HG03066 (cell line): ENCODE measurements at regions not wholly inside any gene's neighbourhood (a gene's known extent, or its start where the extent isn't known, plus 50 kb on each side); places are given as distances from the start of the nearest gene placed in this dataset.

ENCODE experiments used
- ATAC-seq: cut with Tn5 transposase; IDR thresholded peaks from one replicate; pipeline ENCODE4 v1.9.1; 2021; ENCODE audit warnings: low read depth; ENCODE audit not compliant: unreplicated experiment

- no peak for ATAC-seq
Measured at GRCh38 chr1:38622197-38622596, 237.4 kb downstream of the RRAGC start.

- no peak for ATAC-seq
Measured at GRCh38 chr1:38616846-38617245, 242.7 kb downstream of the RRAGC start.

GRCh38 chr1:38615680-38616079 is 243.9 kb downstream of the RRAGC start:
- ATAC-seq: no peak

- ATAC-seq: no peak
Measured at GRCh38 chr1:38614861-38615260, 244.7 kb downstream of the RRAGC start.

- ATAC-seq: no peak
Measured at GRCh38 chr1:38613996-38614395, 245.6 kb downstream of the RRAGC start.

- ATAC-seq: no peak
Measured at GRCh38 chr1:38612951-38613350, 246.6 kb downstream of the RRAGC start.

GRCh38 chr1:38611664-38612211 is 247.8 kb downstream of the RRAGC start:
- no peak for ATAC-seq

- no peak for ATAC-seq
Measured at GRCh38 chr1:38609166-38610025, 250.2 kb downstream of the RRAGC start.

- ATAC-seq: no peak
Measured at GRCh38 chr1:38608202-38608864, 251.2 kb downstream of the RRAGC start.

- ATAC-seq: no peak
Measured at GRCh38 chr1:38607526-38607925, 252.0 kb downstream of the RRAGC start.

- ATAC-seq: no peak
Measured at GRCh38 chr1:38605063-38605462, 254.5 kb downstream of the RRAGC start.

- no peak for ATAC-seq
Measured at GRCh38 chr1:38603907-38604306, 255.7 kb downstream of the RRAGC start.

GRCh38 chr1:38600905-38601304 is 258.7 kb downstream of the RRAGC start:
- ATAC-seq: no peak

GRCh38 chr1:38600286-38600685 is 259.3 kb downstream of the RRAGC start:
- no peak for ATAC-seq

GRCh38 chr1:38598118-38598517 is 261.5 kb downstream of the RRAGC start:
- no peak for ATAC-seq

- ATAC-seq: no peak
Measured at GRCh38 chr1:38589036-38589435, 270.5 kb downstream of the RRAGC start.

GRCh38 chr1:38587766-38588165 is 271.8 kb downstream of the RRAGC start:
- no peak for ATAC-seq

- ATAC-seq: no peak
Measured at GRCh38 chr1:38586993-38587646, 272.5 kb downstream of the RRAGC start.

- ATAC-seq: no peak
Measured at GRCh38 chr1:38585971-38586370, 273.6 kb downstream of the RRAGC start.

GRCh38 chr1:38585460-38585859 is 274.1 kb downstream of the RRAGC start:
- ATAC-seq: no peak
